ENCODE measurements at regions not wholly inside any gene's neighbourhood (a gene's known extent, or its start where the extent isn't known, plus 50 kb on each side); places are given as distances from the start of the nearest gene placed in this dataset.
A peak's percentile ranks its signal among the peaks of the same experiment; 100 is the strongest.

GRCh38 chr22:27453725-27454124 lies 347.8 kb downstream of the MN1 start:
- no peak for FAIRE-seq

GRCh38 chr22:27454807-27455450 lies 346.6 kb downstream of the MN1 start:
- DNase-seq (ENCODE audit: low read depth) (no peak), FAIRE-seq (no peak)
- TF ChIP-seq EZH2 (IDR thresholded peaks at IDR 0.05; ENCODE audit: insufficient read depth, low read length): no peak
- TF ChIP-seq, protein P1, sequence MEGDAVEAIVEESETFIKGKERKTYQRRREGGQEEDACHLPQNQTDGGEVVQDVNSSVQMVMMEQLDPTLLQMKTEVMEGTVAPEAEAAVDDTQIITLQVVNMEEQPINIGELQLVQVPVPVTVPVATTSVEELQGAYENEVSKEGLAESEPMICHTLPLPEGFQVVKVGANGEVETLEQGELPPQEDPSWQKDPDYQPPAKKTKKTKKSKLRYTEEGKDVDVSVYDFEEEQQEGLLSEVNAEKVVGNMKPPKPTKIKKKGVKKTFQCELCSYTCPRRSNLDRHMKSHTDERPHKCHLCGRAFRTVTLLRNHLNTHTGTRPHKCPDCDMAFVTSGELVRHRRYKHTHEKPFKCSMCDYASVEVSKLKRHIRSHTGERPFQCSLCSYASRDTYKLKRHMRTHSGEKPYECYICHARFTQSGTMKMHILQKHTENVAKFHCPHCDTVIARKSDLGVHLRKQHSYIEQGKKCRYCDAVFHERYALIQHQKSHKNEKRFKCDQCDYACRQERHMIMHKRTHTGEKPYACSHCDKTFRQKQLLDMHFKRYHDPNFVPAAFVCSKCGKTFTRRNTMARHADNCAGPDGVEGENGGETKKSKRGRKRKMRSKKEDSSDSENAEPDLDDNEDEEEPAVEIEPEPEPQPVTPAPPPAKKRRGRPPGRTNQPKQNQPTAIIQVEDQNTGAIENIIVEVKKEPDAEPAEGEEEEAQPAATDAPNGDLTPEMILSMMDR (IDR thresholded peaks at IDR 0.05; ENCODE audit: insufficient read depth, low read depth, low read length): no peak
- H3K27me3 ChIP-seq (ENCODE audit: insufficient read depth, low read length): no peaks in the 10 kb centered on the region
- no peaks in the 10 kb centered on the region for H4K20me1 ChIP-seq (ENCODE audit: insufficient read depth, low read length)
- H3K9ac ChIP-seq (ENCODE audit: low read length): no peak overlapping the region
- H3K27ac ChIP-seq (ENCODE audit: low read depth, low read length): no peak overlapping the region
- no peaks in the 10 kb centered on the region for H3K36me3 ChIP-seq (ENCODE audit: insufficient read depth, low read length)
- H3K36me3 Mint-ChIP-seq (ENCODE audit: low read depth, unreplicated experiment): no peaks in the 10 kb centered on the region
- peaks cover 21% of the 10 kb centered on the region for H3K4me1 ChIP-seq (ENCODE audit: insufficient read depth, low read length)
- H3K9me3 Mint-ChIP-seq (ENCODE audit: unreplicated experiment): no peaks in the 10 kb centered on the region
- H3K4me1 Mint-ChIP-seq (ENCODE audit: low read depth, unreplicated experiment): peaks cover 35% of the 10 kb centered on the region
- no peaks in the 10 kb centered on the region for H3K79me2 ChIP-seq (ENCODE audit: insufficient read depth, low read length)
- no peak overlapping the region for H3K4me2 ChIP-seq (ENCODE audit: low read length)
- H3K4me3 Mint-ChIP-seq (ENCODE audit: unreplicated experiment): no peak overlapping the region
- H3K27ac Mint-ChIP-seq (ENCODE audit: unreplicated experiment): peak overlapping the region; percentile 38
- H3K4me3 ChIP-seq (ENCODE audit: insufficient read depth, low read depth, low read length): no peak overlapping the region
- peaks cover 4% of the 10 kb centered on the region for H3K27me3 Mint-ChIP-seq (ENCODE audit: low read depth, unreplicated experiment)
- no peak overlapping the region for H2AFZ ChIP-seq (ENCODE audit: low read depth, low read length)
- no peaks in the 10 kb centered on the region for H3K9me3 ChIP-seq (ENCODE audit: insufficient read depth, low read depth, low read length)

More at GRCh38 chr22:27453725-27454124, 347.8 kb downstream of the MN1 start:
- Histone ChIP-seq H3K4me3 (ENCODE audit: insufficient read depth, low read depth, low read length) (no peak overlapping the region), H3K9me3 (ENCODE audit: insufficient read depth, low read depth, low read length) (no peaks in the 10 kb centered on the region), H3K27me3 (ENCODE audit: insufficient read depth, low read length) (no peaks in the 10 kb centered on the region), H4K20me1 (ENCODE audit: insufficient read depth, low read length) (no peaks in the 10 kb centered on the region), H3K79me2 (ENCODE audit: insufficient read depth, low read length) (no peaks in the 10 kb centered on the region), H3K27ac (ENCODE audit: low read depth, low read length) (no peak overlapping the region), H3K36me3 (ENCODE audit: insufficient read depth, low read length) (no peaks in the 10 kb centered on the region), H3K4me2 (ENCODE audit: low read length) (no peak overlapping the region), H3K4me1 (ENCODE audit: insufficient read depth, low read length) (peaks cover 21% of the 10 kb centered on the region), H2AFZ (ENCODE audit: low read depth, low read length) (no peak overlapping the region), H3K9ac (ENCODE audit: low read length) (no peak overlapping the region)
- Mint-ChIP-seq H3K9me3 (ENCODE audit: unreplicated experiment) (no peaks in the 10 kb centered on the region), H3K36me3 (ENCODE audit: low read depth, unreplicated experiment) (no peaks in the 10 kb centered on the region), H3K27ac (ENCODE audit: unreplicated experiment) (no peak overlapping the region), H3K27me3 (ENCODE audit: low read depth, unreplicated experiment) (peaks cover 4% of the 10 kb centered on the region), H3K4me1 (ENCODE audit: low read depth, unreplicated experiment) (peaks cover 31% of the 10 kb centered on the region), H3K4me3 (ENCODE audit: unreplicated experiment) (no peak overlapping the region)
- no peak for DNase-seq (ENCODE audit: low read depth)
- TF ChIP-seq, protein P1 (IDR thresholded peaks at IDR 0.05; ENCODE audit: insufficient read depth, low read depth, low read length): no peak
- no peak for TF ChIP-seq EZH2 (IDR thresholded peaks at IDR 0.05; ENCODE audit: insufficient read depth, low read length)

- H3K79me2 ChIP-seq (ENCODE audit: insufficient read depth, low read length): no peaks in the 10 kb centered on the region
- H3K27me3 ChIP-seq (ENCODE audit: insufficient read depth, low read length): no peaks in the 10 kb centered on the region
- H3K4me2 ChIP-seq (ENCODE audit: low read length): no peak overlapping the region
- H2AFZ ChIP-seq (ENCODE audit: low read depth, low read length): no peak overlapping the region
- H3K4me1 Mint-ChIP-seq (ENCODE audit: low read depth, unreplicated experiment): peaks cover 40% of the 10 kb centered on the region
- no peak overlapping the region for H3K27ac ChIP-seq (ENCODE audit: low read depth, low read length)
- no peak for FAIRE-seq
- TF ChIP-seq, protein P1 (IDR thresholded peaks at IDR 0.05; ENCODE audit: insufficient read depth, low read depth, low read length): no peak
- TF ChIP-seq EZH2 (IDR thresholded peaks at IDR 0.05; ENCODE audit: insufficient read depth, low read length): no peak
- no peak overlapping the region for H3K4me3 ChIP-seq (ENCODE audit: insufficient read depth, low read depth, low read length)
- H3K4me1 ChIP-seq (ENCODE audit: insufficient read depth, low read length): peaks cover 22% of the 10 kb centered on the region
- peaks cover 2% of the 10 kb centered on the region for H3K27me3 Mint-ChIP-seq (ENCODE audit: low read depth, unreplicated experiment)
- H3K27ac Mint-ChIP-seq (ENCODE audit: unreplicated experiment): peak overlapping the region; percentile 93
- no peaks in the 10 kb centered on the region for H4K20me1 ChIP-seq (ENCODE audit: insufficient read depth, low read length)
- H3K9ac ChIP-seq (ENCODE audit: low read length): no peak overlapping the region
- no peaks in the 10 kb centered on the region for H3K9me3 ChIP-seq (ENCODE audit: insufficient read depth, low read depth, low read length)
- H3K4me3 Mint-ChIP-seq (ENCODE audit: unreplicated experiment): no peak overlapping the region
- H3K36me3 Mint-ChIP-seq (ENCODE audit: low read depth, unreplicated experiment): no peaks in the 10 kb centered on the region
- no peak for DNase-seq (ENCODE audit: low read depth)
- H3K36me3 ChIP-seq (ENCODE audit: insufficient read depth, low read length): no peaks in the 10 kb centered on the region
- H3K9me3 Mint-ChIP-seq (ENCODE audit: unreplicated experiment): no peaks in the 10 kb centered on the region
These were observed 346.0 kb downstream of the MN1 start for GRCh38 chr22:27455526-27455925.

Data from astrocyte (in vitro differentiated cells and primary cell).